Activated T-helper 1 cell treated with Interleukin-2 at 50 U/mL for 16 hours (primary cell): ENCODE measurements at regions not wholly inside any gene's neighbourhood (a gene's known extent, or its start where the extent isn't known, plus 50 kb on each side); places are given as distances from the start of the nearest gene placed in this dataset.
"Not testable (repeated sequence)": the region's sequence is repeated elsewhere in the genome, so short reads cannot be mapped to it uniquely, and the experiment has no call there.

Source experiments
- DNase-seq: peaks from one replicate; pipeline ENCODE4 v3.0.0-alpha.2; 2020; ENCODE audit warnings: low read depth

DNA sequence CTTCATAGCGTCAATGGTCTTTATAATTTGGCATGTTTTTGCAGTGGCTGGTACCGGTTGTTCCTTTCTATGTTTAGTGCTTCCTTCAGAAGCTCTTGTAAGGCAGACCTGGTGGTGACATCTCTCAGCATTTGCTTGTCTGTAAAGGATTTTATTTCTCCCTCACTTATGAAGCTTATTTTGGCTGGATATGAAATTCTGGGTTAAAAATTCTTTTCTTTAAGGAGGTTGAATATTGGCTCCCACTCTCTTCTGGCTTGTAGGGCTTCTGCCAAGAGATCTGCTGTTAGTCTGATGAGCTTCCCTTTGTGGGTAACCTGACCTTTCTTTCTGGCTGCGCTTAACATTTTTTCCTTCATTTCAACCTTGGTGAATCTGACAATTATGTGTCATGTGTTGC lies 250.0 kb upstream of the CTNNB1 start:
- DNase-seq: not testable (repeated sequence)

DNA sequence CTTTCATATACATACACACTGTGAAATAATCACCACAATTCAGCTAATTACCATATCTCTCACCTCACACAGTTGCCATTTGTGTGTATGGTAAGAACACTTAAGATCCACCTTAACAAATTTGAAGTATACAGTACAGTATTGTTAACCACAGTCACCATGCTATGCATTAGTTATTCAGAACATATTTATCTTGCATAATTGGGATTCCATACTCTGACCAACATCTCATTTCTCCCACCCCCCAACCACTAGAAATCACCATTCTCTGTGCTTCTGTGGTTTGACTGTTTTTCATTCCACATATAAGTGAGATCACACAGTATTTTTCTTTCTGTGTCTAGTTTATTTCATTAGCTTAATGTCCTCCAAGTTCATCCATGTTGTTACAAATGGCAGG lies 247.7 kb upstream of the CTNNB1 start:
- DNase-seq: no peak

DNA sequence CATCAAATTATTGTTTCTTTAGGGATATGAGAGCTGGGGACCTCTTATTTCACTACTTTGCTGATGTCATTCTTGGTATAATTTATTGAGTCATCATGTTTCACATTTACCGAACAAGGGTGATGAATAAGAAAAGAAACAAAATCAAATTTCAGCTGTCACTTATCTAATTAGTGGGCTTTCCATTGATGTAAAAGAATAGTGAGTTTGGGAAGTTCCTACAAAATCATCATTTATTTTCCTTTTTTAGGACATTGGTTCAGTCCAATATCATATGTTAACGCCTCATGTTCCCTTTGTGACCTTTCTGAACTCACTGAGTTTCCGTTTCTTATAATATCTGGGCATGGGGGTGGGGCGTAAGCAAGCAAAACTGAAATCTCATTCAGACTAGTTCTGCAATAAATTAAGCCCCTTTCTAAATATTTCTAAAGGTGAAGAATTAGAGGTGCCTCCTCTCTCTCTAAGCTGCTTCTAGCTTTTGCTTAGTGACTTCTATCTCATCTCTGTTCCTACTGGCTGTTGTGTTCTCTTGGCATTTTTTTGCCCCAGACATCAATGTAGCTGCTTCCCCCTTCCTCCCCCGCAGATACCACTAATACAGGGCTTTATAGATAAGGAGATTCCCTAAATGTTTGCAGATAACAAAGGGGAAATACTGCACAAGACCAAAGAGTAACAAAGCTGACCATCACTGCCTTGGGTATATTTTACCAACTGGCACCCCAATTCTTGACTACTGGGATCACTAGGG lies 238.0 kb upstream of the CTNNB1 start:
- no peak for DNase-seq

DNA sequence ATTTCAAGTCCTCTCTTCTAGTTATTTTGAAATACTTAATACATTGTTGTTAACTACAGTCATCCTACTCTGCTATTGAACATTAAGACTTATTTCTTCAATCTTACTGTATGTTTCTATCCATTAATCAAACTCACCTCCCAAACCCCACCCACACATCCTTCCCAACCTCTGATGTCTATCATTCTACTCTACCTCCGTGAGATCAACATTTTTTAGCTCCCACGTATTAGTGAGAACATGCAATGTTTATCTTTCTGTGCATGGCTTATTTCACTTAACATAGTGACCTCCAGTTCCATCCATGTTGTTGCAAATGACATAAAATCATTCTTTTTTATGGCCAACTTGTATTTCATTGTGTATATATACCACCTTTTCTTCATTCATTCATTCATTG lies 236.6 kb upstream of the CTNNB1 start:
- DNase-seq: no peak

DNA sequence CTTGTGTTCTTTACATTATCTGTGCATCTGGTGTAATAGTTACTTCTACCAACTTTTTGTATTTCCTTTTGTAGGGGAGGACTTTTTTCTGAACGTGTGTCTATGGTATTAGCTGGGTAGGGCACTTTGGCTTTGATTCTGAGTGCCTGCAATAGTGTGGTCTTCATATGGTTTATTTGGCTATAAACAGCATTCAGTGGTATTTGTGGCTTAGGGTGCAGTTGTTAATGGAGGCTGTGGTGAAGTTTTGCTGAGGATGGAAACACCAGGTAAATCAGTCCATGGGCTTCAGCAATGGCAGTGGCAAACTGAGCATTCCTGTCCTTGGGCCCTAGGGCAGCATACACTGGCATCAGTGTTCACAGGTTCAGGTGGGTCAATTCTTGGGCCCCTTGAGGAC lies 230.6 kb upstream of the CTNNB1 start:
- no peak for DNase-seq

DNA sequence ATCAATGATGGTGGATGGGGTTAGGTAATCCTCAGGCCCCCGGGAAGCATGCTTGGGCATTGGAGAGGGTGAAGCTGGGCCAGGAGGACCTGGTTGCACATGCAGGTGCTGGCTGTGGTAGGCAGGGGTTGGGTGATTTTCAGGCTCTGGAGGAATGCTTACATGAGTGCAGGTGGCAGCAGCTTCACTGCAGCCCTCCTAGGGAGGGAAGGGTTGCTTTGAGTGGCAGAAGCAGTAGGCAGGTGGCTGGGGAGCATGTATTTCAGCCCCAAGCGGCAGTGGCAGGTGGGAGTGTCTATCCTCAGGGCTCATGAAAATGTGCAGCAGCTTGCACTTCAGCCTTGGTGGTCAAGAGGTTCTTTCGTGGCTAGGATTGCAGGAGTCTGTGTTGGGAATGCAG lies 230.0 kb upstream of the CTNNB1 start:
- no peak for DNase-seq

DNA sequence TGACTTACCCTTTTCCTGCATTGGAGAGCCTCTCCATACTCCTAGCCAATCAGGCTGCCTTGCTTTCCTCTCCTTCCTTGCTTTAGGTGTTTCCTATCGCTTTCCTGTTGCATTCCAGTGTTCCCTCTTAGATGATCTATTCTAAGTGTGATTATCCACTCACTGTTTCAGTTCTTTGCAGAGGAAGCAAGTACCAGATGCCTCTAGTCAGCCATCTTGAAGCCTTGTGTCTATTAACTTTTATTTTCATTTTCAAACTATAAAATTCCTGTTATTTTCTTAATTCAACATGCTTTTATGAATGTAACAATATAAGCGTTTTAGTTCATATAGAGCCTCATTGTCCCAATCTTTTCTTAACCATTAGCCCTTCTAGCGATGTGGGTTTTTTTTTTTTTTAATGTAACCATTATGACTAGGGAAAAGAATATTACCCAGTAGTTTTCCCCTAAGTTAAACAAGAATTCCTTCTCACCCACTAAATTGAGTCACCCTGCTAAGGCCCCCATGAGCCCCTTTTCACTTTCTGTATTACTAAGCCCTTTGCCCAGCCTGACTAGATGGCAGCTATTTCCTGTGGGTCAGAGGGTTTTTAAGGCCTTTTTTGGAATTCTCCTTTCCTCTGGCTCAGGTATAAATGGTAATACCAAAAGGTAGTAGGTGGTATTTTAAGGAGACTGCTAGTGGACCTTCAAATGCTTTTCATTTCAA lies 229.4 kb upstream of the CTNNB1 start:
- DNase-seq: no peak

DNA sequence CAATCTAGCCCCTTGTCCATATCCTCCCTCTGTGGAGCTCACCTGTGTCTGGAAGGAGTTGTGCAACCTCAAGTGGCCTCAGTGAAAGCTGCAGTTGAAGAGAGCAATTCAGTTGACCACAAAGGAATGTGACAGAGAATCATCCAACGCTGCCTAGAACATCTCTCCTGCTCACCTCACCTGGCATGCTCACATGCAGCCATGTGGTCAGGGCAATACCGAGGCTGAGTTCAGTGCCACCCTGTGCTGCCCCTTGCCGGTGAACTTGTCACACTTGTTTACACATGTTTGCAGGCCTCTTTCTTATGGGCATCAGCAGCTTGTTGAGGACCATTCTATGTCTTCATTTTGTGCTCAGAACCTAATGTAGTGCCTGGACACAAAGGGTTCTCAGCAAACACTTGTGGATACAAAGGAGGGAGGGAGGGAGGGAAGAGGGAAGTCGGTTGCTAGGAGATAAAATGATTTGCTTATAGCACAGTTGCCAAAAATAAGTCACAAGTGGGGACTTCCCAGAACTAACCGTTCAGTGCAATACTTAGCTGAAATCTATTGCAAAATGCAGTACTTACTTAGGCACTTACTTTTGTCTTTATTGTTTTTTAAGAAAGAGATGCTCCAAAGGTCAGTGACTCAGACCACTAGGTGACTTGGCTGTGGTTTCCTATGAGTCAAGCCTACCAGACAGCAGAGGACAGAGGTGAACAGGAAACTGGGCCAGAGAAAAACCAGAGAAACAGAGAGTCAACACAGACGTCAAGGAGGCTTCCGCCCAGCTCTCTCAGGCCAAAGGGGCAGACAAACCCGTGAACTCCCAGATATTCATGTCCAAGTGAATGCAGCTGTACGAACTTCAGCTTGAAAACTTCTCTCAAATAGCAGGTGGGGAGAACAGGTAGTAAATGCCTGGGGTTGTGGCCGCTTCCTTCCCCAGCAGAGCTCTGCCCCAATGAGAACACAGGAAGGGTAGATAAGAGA lies 227.8 kb upstream of the CTNNB1 start:
- DNase-seq: no peak

DNA sequence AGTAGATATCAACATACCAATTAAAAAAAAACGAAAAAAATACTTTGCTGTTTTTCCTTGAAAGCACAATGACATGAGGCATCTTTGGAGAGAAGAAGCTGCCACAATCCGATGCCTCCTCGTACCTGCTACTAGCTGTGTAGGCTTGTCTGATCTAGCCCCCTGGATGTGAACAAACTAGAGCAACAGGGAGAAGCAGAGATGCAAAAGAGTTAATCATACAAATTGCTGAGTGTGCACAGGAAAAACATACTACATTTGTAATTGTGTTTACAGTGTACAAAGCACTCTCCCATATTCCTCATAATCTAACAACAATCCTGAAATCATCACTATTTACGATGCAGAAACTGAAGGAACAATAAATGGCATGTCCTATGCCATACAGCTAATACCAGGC lies 227.0 kb upstream of the CTNNB1 start:
- DNase-seq: no peak

DNA sequence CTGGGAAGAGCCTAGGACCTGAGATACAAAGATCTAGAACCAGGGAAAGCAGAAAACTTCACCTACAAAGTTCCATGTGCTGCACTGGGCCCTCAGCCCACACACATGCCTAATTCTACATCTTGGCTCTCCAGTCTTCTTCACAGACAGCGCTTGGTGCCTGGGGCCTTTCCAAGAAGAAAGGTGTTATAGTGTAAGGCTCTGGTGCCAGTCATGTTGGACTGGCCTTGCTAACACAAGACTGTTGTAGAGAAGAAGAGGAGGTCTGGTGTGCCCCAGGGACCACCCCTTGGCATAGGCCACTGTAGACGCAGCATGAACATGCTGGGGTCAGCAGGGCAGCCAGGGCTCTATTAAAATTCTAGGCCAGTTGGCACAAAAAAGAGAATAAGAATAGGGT lies 226.2 kb upstream of the CTNNB1 start:
- no peak for DNase-seq

DNA sequence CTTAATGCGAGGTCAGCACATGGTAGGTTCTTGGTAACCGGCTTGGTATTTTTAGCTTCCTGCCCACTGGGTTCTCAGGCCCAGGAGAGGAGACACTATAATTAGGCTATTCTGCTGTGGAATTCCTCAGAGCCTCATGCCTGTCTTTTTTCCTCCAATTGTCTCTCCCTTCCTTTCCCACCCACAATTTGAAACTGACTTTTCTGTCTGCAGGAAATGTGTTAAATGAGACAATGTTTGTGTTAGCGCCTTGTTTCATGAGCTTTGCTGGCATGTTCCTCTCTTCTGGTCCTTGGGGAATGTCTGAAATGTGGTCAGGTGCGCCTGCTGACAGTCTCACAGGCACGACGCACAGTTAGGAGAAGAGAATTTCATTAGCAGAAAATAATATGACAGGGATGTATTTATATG lies 223.6 kb upstream of the CTNNB1 start:
- DNase-seq: no peak

DNA sequence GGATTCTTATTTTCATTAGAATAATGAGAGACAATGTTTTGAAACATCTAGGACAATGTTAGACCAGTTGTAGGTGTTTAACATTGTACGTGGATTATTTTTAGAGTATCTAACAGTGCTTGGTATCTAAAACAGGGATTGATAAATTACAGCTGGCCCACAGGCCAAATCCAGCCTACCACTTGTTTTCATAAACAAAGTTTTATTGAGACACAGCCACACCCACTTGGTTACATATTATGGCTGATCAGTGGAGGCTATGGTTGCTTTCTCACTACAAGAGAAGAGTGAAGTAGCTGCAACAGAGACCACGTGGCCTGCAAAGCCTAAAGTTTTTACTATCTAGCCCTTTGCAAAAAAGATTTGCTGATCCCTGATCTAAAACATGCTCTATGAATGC lies 223.1 kb upstream of the CTNNB1 start:
- no peak for DNase-seq

DNA sequence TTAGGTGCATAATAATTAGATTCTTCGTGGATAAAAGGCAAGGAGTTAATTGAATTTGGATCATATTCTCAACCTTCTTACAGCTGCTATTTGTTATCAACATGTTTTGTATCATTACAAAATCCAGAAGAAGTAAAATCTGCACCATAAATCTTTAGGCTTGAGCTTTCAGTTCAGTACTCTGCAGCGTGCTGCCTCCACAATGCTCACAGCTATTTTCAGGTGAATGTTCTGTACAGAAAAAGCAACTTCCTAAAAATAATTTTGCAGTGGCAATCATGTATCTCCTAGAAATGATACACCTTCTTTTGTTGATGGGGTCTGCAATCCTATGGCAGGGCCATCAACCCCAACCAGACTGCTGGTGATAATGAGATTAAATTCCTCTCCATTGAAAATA lies 220.9 kb upstream of the CTNNB1 start:
- no peak for DNase-seq

DNA sequence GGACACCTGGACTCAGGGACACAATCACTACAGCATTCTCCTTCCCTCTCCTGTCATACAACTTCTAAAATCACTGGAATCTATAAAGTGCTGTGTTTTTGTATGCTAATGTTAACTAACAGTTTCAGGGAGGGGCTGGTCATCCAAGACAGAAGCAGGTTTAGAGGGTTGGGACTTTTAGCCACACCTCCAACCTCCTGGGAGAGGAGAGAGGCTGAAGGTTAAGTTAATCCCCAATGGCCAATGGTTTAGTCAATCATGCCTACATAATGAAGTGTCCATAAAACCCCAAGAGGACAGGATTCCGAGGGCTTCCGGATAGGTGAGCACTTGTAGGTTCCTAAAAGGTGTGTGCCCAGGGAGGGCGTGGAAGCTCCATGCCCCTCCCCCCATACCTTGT lies 219.3 kb upstream of the CTNNB1 start:
- no peak for DNase-seq

DNA sequence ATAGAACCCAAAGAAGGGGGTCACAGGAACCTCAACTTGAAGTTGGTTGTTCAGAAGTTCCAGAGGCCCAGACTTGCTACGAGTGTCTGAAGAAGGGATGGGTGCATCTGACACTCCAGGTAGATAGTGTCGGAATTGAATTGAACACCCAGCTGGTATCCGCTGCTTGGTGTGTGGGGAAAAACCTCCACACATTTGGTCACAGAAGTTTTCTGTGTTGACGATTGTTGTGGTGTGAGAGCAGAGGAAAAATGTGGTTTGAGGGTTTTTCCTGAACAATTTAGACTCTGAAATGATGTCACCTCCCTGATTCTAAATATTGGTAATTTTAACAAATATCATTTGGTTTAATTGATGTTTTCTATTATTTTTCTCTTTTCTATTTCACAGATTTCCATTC lies 218.8 kb upstream of the CTNNB1 start:
- DNase-seq: no peak

DNA sequence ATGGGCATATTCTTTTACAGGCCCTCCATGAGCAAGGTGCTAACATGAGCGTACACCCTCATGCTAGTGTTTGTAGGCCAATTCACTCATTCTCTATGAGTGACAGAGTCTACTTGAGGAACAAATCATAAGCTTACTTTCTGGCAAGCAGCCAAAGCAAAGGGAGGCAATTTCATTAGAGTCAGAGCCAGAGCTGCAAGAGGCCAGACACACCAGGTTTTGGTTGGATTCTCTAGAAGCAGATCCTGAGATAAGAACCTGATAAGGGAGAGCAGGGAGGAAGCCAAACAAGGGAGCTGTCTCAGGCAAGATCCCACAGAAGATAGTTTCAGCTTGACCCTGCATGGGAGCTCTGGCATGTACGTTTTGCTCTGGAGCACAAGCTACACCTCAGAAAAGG lies 214.1 kb upstream of the CTNNB1 start:
- no peak for DNase-seq

DNA sequence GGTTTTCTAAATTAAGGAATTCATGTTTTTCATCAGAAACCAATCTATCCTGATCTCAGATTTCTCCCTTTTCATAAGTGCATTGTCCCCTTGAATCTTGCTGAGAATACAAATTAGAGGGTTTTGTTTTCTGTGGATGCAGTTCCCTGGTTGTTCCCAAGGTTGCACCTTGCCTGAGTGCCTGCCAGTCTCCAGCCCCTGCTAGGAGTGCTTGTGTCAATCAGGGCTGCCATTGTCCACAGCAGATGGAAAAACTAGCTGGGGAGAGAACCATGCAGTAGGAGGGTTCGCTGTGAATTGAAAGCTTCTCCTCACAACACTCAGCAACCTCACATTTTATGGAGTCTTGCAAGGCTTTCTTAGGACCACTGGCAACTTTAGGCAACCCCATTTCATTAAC lies 210.8 kb upstream of the CTNNB1 start:
- no peak for DNase-seq

DNA sequence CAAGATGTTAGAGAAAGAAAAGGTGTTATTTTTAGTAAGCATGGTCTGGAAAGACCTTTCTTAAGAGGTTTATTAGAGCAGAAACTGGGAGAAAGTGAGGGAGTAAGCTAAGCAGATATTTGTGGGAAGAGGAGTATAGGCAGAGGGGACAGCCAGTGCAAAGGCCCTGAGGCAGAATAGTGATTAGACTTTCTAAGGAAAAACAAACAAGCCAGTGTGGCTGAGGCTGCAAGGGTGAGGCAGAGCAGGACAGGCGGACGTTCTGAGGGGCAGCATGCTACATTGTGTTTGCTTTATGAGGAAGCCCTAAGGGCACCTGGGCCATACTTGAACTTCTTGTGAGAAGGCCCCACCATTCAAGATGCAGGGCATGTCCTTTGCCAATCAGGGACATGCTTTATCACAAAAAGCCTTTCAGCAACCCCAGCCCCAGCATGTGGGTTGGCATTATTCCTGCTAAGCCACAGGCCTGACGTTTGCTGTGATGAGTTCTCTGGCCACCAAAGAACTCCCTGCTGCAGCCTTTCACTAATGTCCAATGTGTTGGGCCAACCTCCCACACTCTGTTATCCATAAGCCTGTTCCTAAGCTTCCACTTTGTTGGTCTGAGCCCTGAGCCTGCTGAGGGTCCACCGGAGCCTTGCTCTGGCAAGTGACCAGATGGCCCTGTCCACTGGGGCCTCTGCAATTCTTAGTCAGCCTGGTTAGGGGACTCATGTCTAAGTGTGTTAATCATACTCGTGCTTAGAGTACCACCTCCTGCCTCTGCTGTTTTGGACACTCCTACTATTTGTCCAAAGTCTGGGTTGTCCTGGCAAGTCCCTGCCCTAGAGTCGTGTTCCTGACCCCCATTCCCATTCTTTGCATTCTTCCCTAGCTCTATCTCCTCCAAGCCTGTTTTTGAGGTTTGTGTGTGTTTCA lies 209.9 kb upstream of the CTNNB1 start:
- no peak for DNase-seq

DNA sequence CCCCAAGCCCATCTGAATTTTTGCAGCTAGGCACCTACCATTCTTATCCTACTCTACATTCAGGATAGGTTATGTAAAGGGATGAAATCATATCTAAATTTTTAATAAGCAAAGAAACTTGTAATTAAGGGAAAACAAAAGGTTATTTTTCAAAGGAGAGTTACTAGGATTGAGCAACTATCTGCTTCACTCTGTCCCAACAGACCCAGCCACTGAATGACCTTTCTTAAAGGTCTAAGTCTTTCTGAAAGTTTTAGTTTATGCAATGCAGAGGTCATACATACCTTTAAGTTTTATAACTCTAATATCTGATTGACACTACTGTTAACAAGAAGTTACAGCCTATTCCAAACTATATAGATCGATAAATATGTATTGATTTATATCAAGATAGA lies 209.2 kb upstream of the CTNNB1 start:
- DNase-seq: no peak

DNA sequence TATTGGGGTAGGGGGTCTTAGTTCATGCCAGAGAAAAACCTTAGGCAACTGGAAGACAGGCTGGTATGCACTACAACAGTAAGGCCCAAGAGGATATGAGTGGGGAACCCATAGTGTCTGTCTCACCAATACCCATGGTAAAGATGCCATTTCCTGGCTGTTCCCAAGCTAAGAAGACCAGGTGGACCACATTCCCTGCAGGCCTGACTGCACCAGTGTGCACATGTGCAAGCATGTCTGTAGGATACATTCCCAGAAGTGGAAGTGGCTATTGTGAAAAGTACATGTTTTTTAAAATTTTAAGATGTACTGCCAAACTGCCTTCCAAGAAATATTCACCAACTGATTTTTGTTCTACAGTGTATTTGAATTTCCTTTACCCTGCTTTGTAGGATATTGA lies 207.3 kb upstream of the CTNNB1 start:
- no peak for DNase-seq

DNA sequence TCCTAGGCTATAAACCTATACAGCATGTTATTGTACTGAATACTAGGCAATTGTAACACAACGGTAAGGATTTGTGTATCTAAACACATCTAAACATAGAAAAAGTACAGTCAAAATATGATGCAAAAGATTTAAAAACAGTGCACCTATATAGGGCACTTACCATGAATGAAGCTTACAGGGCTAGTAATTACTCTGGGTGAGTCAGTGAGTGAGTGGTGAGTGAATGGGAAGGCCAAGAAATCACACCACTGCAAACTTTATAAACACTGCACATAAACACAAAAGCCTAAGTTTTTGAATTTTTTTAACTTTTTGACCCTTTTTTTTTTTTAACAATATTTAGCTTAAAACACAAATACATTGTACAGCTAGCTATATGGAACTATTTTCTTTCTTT lies 204.7 kb upstream of the CTNNB1 start:
- DNase-seq: no peak

DNA sequence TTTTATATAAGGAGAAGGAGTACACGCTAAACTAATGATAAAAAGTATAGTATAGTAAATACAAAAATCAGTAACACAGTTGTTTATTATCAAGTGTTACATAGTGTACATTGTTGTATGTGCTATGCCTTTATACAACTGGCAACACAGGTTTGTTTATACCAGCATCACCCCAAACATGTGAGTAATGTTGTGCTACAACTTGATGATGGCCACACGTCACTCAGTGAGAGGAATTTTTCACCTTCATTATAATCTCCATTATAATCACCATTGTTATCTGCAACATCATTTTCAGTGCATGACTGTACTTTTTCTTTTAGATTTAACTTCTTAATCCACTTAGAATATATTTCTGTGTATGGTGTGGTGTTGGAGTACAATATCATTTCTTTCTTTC lies 204.0 kb upstream of the CTNNB1 start:
- no peak for DNase-seq
